GM21526 (cell line): ENCODE measurements at regions not wholly inside any gene's neighbourhood (a gene's known extent, or its start where the extent isn't known, plus 50 kb on each side); places are given as distances from the start of the nearest gene placed in this dataset.

Experiments used
- ATAC-seq: cut with Tn5 transposase; IDR thresholded peaks from one replicate; pipeline ENCODE4 v1.9.1; 2021; ENCODE audit warnings: moderate library complexity; ENCODE audit not compliant: unreplicated experiment, low FRiP score

DNA sequence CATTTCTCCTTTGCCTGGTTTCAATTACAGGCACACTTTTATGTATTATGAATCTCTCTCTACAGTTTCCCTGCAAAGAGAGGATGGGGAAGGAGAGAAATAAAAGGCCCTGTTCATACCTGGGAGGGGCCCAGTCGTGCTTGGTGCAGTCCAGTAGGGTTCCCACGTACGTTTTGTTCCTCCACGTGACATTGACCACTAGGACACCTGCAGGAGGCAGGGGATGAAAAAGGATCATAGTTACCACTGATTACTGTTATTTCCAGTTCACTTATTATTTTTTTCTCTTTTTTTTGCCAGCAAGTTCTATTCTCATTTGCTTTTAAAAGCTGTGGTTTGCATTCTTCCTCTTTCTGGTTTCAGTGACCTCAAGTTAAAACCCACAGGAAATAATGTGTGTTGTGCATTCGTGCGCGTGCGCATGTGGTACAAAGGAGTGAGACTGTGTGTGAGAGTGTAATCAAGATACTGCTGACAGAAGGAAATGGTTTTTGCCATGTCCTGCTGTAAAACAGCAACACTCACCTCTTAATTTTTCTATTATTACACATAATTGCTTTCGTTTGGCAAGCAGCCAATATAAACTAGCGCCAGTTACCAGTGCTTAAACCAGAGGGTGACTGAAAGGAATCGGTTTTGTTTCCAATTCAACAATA lies 96.8 kb downstream of the ZNF608 start:
- ATAC-seq: peak; percentile 73

DNA sequence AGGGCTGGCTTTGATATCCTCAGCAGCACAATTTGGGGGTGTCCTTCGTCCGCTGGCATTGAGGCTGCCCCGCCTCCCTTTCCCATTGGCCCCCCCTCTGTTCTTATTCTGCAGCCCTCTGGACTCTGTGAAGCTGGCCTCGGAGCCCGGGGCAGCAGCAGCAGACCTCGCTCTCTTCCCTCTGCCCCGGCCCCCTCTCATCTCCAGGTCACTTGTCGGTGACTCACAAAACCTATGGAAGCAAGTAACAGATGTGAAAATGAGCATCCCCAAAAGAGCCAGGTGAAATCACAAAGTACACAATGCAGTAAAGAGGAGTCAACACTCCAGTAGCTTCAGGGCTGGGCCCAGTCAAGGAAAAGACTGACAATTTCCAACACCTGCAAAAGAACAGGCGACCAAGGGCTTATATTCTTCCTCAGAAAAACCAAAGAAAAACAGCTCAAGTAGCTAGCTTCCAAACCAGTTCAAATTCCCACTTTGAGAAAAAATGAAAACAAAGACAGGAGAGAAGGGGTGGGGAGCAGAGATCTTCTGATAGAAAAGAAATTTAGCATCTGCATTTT lies 97.5 kb downstream of the ZNF608 start:
- no peak for ATAC-seq

DNA sequence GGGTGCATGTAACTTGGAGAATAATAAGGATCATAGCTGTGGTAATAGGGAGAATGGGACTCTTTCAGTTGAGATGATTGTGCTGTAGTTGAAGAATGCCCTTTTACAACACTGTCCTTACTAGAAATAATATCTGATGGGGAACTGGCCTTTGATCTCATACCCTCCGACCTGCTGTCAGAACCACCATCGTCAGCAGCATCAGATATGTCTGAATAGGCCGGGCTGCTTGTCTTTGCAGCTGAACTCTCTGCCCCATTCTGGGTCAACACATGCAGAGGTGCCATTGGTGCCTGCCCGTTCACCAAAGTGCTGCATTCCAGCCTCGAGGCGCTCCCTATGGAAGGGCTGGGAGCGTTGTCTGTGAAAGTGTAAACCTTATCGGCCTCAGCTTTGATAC lies 99.1 kb downstream of the ZNF608 start:
- ATAC-seq: no peak

DNA sequence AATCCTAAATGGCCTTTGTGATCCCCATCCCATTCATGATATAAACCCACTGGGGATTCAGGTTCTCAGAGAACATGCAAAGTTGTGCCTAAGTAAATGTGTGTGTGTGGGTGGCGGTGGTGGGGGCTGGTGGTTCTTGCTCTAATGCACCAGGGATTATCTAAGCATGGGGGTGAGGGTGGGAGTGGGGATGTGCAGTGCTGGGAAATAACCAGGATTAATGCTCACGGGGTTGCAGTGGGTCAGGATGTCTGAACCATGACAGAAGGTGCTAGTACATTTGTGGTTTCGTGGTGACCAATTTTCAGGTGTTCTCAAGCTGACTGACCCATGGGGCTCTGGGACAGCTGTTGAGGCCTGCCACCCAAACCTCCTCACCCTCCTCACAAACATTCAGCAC lies 101.0 kb downstream of the ZNF608 start:
- no peak for ATAC-seq

DNA sequence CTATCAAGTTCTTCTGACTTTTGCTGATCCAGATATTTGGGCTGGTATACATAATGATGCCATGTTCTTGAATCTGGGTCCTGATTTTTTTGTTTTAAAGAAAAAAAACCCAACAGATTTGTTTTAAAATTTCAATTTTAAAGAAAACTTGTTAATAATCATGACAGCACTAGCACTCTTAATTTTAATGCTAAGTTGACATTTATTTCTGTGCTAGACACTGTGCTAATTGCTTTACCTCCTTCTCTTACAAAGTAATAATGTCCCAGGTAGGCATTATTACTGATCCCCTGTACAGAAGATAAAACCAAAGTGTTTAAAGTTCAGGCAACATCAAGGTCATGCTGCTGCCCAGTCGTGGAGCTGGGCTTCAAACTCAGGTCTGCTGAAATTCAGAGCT lies 101.9 kb downstream of the ZNF608 start:
- no peak for ATAC-seq

DNA sequence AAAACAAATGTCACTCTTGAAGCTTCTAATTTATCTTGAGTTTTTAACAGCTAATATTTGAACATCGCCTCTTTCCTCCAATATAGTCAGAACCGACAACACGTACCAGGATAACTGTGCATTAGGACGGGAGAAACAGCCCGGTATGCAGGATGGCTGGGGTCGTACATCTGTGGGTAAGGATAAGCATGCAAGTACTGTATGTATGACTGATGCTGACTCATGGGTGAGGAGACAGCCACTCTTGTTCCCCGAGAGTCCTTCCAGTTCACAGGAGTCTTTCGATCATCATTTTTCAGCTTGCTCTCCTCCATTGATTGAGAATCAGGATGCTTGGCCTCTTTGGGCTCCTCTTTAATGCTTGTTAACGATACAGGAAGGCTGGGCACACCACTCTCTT lies 102.3 kb downstream of the ZNF608 start:
- no peak for ATAC-seq

DNA sequence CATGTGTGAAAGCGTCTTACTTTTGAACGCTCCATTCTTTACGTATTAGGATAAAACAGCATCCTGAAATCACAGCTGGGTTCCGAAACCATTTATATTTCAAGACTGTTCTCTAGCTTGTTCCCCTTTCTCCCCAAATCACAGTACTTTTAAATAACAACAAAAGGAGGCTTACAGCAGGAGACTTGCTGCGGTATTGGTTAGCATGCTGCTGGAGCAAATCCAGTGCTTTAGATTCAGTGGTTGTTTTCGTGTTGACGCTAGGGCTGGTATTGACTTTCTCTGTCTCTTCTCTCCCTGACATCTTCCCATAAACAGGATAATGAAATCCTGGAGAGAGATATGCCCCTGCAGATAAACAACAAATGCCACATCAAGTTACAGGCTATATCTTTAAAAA lies 103.1 kb downstream of the ZNF608 start:
- ATAC-seq: no peak

DNA sequence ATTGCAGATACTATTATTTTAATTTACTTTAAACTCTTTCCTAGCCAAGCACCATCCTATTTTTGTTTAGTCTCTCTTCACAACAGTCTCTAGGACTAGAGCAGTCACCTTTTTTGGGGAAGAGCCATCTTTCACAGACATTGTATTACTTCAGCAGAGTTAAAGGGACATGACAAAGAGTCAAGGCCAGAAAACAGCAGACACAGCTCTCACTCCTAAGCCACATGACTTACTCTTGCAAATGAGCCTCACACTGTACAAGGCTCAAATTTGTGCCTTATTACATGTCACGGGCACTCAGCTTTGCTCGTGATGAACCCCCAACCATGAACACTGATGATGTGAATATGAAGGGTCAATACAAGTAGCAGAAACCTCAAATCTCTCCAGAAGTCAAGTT lies 104.3 kb downstream of the ZNF608 start:
- ATAC-seq: no peak

DNA sequence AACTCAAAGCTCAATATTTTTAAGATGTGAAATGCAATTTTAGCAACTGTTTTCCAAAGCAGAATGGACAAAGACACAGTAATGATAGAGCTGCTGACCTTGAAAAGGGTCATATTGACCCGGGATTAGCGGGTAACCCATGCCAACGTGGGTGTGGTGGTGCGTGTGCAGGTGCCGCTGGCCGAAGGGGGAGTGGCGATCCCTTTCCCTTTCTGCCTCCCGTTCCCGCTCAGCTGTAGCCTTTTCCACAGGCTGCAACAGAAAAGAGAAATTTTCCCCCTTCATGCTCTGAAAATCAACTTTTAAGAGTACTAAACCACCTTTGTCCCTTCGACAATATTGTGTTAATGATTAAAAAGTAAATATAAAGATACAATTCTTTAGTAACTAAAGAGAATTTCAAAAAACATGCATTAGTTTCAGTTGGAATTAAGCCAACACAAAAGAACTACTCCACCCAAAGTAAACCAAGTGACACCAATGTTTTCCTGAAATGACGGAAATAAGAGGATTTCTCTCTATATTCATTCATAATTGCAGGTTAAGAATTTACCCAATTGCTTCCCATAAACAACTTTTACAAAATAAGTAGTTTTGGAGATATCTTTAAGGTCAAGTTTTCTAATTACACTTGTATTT lies 105.2 kb downstream of the ZNF608 start:
- no peak for ATAC-seq

DNA sequence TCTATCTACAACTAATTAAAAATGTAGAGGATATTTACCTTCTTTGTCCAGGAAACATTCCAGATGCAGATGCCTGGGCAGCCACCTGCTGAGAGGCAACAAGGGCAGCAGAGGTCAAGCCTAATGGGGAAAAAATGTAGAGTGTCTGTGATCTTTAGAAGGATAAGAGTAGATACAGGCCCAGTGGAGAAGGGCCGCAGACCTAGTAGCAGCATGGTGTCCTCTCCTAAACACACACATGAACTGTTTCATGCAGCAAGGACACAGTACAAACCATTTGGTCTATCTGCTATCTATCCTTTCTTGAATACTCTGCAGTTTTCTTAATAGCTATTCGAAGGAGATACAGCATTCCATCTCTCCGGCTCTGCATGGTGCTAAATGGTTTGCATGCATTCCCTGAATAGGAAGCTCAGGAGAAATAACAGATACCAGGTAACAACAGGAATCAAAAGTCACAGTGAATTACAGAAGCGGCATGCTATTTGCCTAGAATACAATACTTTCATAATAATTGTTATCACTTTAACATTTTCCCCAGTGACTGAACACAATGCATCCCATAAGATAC lies 107.3 kb downstream of the ZNF608 start:
- no peak for ATAC-seq

DNA sequence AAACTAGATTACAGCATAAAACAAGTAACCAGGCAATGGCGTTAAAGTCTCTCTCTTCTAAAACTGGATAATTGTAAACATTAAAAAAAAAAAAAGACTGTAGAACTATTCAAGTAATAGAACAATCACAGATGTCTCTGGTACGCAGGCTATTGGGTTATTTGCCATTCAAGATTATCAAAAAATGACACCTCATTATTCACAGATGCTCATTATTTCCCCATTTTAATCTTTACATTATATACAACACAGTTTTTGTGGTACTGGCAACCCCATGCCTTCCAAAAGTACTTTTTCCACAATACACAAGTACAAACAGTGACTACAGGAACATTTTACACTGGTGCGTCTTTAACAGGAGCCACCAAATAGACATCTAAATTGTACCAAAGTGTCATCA lies 109.4 kb downstream of the ZNF608 start:
- ATAC-seq: no peak

DNA sequence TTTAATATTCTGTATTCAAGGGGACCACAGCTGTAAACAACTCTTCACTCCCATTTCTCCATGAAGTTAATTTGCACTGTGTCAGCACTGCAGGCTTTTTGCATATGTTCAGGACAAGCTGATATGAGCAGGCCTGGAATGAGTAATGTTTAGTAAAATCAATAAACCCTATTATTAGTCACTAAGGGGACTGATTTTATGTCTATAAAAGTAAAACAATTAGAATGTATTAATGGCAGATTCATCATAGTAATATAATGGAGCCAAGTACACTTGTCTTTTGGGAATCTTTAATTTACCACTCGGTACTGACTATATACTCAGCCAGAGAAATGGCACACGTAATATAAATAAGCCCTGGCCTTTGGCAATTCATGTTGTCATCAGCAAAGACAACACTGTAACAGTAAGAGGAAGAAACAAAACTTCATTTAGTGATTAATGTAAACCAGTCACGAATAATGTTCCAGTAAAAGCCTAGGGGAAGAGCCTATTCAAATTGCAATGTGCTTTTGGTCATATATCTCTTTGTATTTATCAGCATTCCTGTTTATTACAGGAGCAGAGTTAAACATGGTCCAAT lies 111.6 kb downstream of the ZNF608 start:
- no peak for ATAC-seq

DNA sequence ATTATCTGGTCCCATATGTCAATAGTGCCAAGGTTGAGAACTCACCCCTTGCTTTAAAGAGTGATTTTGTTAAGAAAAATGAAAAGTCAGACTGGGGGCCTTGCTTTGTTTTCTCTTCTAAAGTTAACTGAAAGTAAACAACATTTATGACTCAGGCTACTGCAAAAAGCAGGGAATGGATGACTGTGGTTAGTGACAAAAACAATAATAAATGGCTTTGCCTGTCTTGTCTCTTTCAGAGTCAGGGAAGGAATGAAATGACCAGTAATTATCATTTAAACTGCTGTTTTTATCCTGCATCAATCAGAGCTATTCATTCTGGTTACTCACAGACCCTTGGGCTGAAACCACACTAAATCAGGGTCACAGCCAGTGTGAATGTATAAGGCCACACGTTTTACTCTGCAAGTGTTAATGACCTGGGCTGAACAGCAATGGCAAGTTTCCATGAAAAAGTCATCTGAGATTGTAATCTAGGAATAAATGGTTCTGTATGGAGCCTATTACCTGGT lies 112.2 kb downstream of the ZNF608 start:
- no peak for ATAC-seq

DNA sequence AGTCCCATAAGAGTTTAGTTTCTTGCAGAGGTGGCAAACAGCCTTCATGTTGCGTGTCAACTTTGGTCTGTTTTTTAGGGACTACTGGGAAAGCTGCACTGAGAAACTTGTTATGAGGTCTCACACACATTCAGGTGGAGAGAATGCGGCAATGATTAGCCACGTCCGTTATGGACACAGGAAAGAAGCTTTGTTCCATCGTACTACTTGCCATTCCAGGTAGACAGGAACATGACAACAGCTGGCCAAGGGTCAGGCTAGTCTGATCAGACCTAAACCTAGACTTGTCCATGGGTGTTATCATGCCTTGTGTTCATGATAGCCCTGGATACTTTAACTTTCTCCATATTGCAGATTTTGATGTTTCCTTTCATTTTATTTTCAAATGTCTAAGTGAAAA lies 113.2 kb downstream of the ZNF608 start:
- ATAC-seq: no peak

DNA sequence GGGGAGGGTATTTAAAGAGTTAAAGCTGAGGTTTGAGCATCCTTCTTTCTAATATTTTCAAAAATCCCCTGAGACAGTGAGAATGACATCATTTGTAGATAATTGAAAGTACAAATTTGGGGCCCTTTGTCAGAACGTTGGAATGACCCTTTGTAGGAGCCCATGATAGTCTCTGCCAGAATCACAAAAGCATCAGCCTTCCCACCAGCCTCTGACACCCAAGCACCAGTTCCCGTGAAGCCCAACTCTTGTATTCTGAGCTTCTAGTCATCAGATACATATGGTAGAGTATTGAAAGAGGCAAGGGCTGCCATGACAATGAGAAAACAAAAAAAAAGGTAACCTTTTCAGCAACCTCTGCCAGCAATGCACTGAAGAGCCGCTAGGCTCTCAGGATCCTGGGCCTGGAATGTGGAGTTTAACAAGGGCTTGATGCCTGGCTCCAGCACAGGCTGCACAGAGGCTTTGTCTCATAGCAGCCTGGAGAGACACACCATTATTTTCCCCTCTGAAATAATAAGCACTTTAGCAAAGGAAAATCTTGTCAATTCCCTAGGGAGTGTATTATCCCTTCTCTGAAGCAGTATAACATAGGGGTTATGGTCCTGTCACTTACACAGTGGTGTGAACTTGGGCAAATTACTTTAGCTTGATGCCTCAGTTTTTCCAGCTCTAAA lies 114.4 kb downstream of the ZNF608 start:
- ATAC-seq: no peak

DNA sequence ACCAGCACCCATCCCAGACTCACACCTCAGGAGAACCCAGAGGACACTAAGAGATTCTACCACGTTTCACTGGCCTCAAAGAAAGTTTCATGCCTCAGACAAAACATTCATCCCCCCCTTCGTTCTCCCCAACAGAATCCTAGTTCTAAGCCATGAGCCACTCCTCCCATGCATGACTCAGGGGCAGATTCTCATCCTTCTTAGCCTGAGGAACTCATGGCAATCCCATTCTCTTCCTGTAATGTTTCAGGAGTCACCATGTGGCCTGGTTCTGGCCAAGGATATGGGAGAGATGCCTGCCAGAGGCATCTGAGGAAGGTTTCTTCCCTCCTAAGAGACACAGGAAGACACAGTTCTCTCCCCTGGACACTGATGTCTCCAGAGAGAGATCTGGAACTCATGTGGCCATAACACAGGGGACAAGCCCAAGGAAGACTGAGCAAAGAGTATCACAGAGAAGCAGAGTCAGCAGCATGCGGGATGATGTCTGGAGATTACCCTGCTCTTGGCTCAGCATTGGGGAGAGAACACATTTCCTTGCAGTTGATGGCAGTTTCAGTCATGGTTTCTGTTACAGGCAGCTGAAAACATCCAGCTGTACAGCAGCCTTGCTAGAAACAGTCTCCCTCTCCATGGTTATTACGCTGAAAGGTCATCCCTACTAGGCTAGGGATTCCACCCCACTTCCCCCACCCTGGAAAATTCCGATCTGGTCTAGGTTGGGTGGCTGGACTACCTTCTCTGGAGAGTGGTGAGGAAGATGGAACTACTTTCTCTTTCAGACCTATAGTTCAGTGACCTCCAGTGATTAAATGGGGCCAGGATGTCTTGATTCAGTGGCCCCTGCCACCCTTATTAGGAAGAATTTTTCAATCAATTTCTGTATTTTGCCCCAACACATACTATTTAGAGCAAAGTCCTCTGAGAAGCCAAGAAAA lies 115.4 kb downstream of the ZNF608 start:
- ATAC-seq: peak; percentile 87

DNA sequence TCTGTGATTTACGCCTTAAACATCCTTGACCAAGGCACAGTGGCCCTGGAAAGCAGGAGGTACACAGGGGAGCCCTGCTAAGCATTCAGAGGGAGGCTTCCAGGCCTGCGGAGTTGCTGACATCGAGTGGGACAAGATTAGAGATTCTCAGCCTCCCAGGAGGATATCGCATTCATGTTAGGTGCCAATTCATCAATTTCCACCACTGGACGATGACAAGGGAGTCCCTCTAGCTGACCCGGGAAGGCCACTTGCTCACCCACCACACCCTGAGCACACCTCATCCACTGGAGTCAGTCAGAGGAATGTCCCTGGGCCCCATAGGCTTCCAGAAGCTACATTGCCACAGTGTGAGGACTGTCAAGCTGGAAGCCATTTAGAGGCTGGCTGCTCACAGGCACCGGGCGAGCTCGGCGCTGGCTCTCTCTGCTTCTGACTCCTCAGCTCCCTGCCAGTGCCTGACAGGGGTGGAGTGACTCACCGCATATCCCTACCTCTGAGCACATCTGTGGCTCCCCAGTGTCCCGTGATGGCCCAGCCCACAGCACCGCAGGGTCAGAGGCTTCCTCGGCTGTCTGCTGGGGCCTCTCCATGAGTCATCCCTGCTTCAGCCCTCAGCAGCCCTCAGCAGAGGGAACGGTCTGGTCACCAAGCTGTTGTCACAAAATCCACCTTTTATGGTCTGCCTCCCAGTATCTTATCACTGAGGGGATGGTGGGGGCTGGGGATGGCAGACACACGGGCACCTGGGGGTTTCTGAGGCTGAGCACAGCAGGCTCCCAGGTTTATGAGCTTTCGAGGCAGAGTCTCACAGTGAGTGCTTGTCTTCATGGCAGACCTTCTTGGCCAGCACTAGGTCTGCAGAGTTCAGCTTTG lies 117.5 kb downstream of the ZNF608 start:
- ATAC-seq: no peak

DNA sequence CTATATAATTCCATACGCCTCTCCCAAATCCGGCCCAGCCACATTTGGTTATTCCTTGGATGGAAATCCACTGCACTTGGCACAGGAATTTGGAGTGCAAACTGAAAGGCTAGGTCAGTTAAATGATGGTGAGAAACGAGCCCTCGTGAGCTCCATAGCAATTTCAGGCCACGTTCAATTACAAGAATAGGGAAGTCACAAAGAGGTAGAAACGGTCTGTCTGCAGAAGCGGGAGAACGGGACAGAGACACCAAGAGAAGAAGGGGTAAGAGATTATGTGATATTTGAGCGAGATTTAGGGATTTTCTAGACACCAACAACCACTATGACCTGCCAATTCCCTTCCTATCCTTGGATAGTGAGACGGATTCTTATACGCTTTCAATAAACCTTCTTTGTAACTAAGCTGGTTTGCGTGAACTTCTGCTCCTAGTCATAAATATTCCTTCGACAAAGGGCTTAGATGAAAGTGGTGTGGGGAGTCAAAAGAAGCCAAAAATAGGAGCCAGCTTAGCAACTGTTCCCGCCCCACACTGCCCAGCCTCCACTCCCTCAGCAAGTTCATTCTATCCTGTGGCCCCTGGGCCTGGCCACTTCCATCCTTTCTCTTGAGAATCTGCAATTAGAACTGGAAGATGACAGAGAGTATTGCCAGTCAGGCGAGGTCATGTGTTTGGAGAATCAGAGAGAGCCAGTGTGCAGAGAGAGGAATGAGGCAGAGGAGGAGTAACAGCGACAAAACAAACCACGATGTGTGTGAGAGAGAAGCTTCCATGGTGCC lies 118.4 kb downstream of the ZNF608 start:
- ATAC-seq: no peak
